GM18858 (cell line): ENCODE measurements at regions not wholly inside any gene's neighbourhood (a gene's known extent, or its start where the extent isn't known, plus 50 kb on each side); places are given as distances from the start of the nearest gene placed in this dataset.

ENCODE experiments used
- ATAC-seq: cut with Tn5 transposase; IDR thresholded peaks from one replicate; pipeline ENCODE4 v1.9.1; 2021; ENCODE audit not compliant: unreplicated experiment

- ATAC-seq, result no peak
Observed at GRCh38 chr6:105598264-105598663, 195.4 kb upstream of the PREP start.

GRCh38 chr6:105596284-105596755 lies 193.4 kb upstream of the PREP start:
- ATAC-seq, result no peak

- ATAC-seq, result no peak
Observed at GRCh38 chr6:105595829-105596228, 192.9 kb upstream of the PREP start.

- ATAC-seq, result no peak
Observed at GRCh38 chr6:105594821-105595220, 191.9 kb upstream of the PREP start.

GRCh38 chr6:105593805-105594671 lies 191.2 kb upstream of the PREP start:
- ATAC-seq, result no peak

- no peak for ATAC-seq
Observed at GRCh38 chr6:105593056-105593690, 190.3 kb upstream of the PREP start.

GRCh38 chr6:105592329-105592728 lies 189.4 kb upstream of the PREP start:
- no peak for ATAC-seq

- peak; percentile 96 for ATAC-seq
Observed at GRCh38 chr6:105591053-105591452, 188.2 kb upstream of the PREP start.

- no peak for ATAC-seq
Observed at GRCh38 chr6:105588123-105588710, 185.3 kb upstream of the PREP start.

- no peak for ATAC-seq
Observed at GRCh38 chr6:105587349-105588122, 184.7 kb upstream of the PREP start.

GRCh38 chr6:105578179-105578707 lies 175.4 kb upstream of the PREP start:
- ATAC-seq, result no peak

- ATAC-seq, result no peak
Observed at GRCh38 chr6:105573556-105573955, 170.7 kb upstream of the PREP start.

GRCh38 chr6:105573138-105573537 lies 170.3 kb upstream of the PREP start:
- no peak for ATAC-seq

- ATAC-seq, result no peak
Observed at GRCh38 chr6:105570416-105570815, 167.5 kb upstream of the PREP start.

GRCh38 chr6:105569706-105570105 lies 166.8 kb upstream of the PREP start:
- ATAC-seq, result no peak

- ATAC-seq, result no peak
Observed at GRCh38 chr6:105568751-105569150, 165.9 kb upstream of the PREP start.

GRCh38 chr6:105568142-105568541 lies 165.3 kb upstream of the PREP start:
- ATAC-seq, result no peak

- no peak for ATAC-seq
Observed at GRCh38 chr6:105567140-105567539, 164.3 kb upstream of the PREP start.

GRCh38 chr6:105566503-105566902 lies 163.6 kb upstream of the PREP start:
- ATAC-seq, result no peak

- ATAC-seq, result no peak
Observed at GRCh38 chr6:105564121-105564902, 161.4 kb upstream of the PREP start.
